Glutamatergic neuron (in vitro differentiated cells): ENCODE measurements at regions not wholly inside any gene's neighbourhood (a gene's known extent, or its start where the extent isn't known, plus 50 kb on each side); places are given as distances from the start of the nearest gene placed in this dataset.

ENCODE experiments used
- DNase-seq: peaks from one replicate; pipeline ENCODE4 v3.0.0; 2022
- H3K27ac Mint-ChIP-seq: one replicate; pipeline ENCODE4 v1.8.0; 2020; ENCODE audit warnings: mild to moderate bottlenecking, mixed read lengths, inconsistent platforms; ENCODE audit not compliant: unreplicated experiment
- H3K27me3 Mint-ChIP-seq: one replicate; pipeline ENCODE4 v1.8.0; 2020; ENCODE audit warnings: mild to moderate bottlenecking, moderate library complexity, mixed read lengths, inconsistent platforms; ENCODE audit not compliant: unreplicated experiment
- H3K36me3 Mint-ChIP-seq: one replicate; pipeline ENCODE4 v1.8.0; 2020; ENCODE audit warnings: mild to moderate bottlenecking, mixed read lengths, inconsistent platforms; ENCODE audit not compliant: unreplicated experiment
- H3K4me1 Mint-ChIP-seq: one replicate; pipeline ENCODE4 v1.8.0; 2020; ENCODE audit warnings: mild to moderate bottlenecking, low read depth, mixed read lengths, inconsistent platforms; ENCODE audit not compliant: unreplicated experiment
- H3K4me3 Mint-ChIP-seq: one replicate; pipeline ENCODE4 v1.8.0; 2020; ENCODE audit warnings: mild to moderate bottlenecking, mixed read lengths, inconsistent platforms; ENCODE audit not compliant: unreplicated experiment
- H3K9me3 Mint-ChIP-seq: one replicate; pipeline ENCODE4 v1.8.0; 2020; ENCODE audit warnings: mild to moderate bottlenecking, moderate library complexity, mixed read lengths, inconsistent platforms; ENCODE audit not compliant: unreplicated experiment
- TF ChIP-seq, protein P1 (sequence below): fragments of 200-600 bp; sonication (generic); IDR thresholded peaks from one replicate; pipeline ENCODE4 v1.5.0; 2021; ENCODE audit not compliant: partially characterized antibody, unreplicated experiment

DNA sequence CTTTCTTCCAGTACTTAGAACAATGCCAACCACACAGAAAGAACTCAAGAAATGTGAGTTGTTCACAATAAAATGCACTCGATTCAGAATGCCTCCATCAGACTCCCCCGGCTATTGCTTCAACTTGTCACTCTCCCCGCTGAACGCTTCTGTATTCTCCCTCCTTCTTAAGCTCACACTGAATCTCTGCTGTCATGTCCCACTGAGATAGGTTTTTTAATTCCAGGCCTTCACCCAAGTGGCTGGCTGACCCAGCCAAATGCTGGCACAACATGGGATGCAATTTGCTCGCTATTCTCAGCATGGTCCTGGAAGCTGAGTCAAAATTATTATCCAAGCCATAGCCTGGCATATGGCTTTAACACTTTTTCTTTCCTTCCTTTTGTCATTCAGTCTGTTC is 76.8 kb upstream of the SERP2 start:
- no peak for DNase-seq
- Mint-ChIP-seq H3K36me3 (no peaks in the 10 kb centered on the region), H3K4me1 (no peaks in the 10 kb centered on the region), H3K27me3 (peaks cover 3% of the 10 kb centered on the region), H3K4me3 (no peak overlapping the region), H3K9me3 (peaks cover 3% of the 10 kb centered on the region), H3K27ac (no peak overlapping the region)
- TF ChIP-seq, protein P1, sequence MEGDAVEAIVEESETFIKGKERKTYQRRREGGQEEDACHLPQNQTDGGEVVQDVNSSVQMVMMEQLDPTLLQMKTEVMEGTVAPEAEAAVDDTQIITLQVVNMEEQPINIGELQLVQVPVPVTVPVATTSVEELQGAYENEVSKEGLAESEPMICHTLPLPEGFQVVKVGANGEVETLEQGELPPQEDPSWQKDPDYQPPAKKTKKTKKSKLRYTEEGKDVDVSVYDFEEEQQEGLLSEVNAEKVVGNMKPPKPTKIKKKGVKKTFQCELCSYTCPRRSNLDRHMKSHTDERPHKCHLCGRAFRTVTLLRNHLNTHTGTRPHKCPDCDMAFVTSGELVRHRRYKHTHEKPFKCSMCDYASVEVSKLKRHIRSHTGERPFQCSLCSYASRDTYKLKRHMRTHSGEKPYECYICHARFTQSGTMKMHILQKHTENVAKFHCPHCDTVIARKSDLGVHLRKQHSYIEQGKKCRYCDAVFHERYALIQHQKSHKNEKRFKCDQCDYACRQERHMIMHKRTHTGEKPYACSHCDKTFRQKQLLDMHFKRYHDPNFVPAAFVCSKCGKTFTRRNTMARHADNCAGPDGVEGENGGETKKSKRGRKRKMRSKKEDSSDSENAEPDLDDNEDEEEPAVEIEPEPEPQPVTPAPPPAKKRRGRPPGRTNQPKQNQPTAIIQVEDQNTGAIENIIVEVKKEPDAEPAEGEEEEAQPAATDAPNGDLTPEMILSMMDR, result no peak

DNA sequence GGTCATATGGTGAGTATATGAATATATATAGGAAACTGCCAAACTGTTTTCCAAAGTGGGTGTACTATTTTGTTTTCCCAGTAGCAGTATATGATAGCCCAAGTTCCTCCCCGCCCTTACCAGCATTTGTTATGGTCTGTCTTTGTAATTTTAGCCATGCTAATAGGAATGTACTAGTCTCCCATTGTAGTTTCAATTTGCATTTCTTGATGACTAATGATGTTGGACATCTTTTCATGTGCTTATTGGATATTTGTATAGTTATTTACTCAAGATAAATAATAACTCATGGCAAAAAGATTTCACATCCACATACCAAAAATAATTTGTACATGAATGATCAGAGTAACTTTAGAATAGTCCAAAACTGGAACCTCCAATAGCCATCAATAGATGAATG is 75.3 kb upstream of the SERP2 start:
- H3K36me3 Mint-ChIP-seq, result no peaks in the 10 kb centered on the region
- TF ChIP-seq, protein P1, result no peak
- no peak for DNase-seq
- H3K4me3 Mint-ChIP-seq, result no peak overlapping the region
- no peaks in the 10 kb centered on the region for H3K4me1 Mint-ChIP-seq
- H3K9me3 Mint-ChIP-seq, result peaks cover 3% of the 10 kb centered on the region
- H3K27ac Mint-ChIP-seq, result no peak overlapping the region
- H3K27me3 Mint-ChIP-seq, result peaks cover 3% of the 10 kb centered on the region

DNA sequence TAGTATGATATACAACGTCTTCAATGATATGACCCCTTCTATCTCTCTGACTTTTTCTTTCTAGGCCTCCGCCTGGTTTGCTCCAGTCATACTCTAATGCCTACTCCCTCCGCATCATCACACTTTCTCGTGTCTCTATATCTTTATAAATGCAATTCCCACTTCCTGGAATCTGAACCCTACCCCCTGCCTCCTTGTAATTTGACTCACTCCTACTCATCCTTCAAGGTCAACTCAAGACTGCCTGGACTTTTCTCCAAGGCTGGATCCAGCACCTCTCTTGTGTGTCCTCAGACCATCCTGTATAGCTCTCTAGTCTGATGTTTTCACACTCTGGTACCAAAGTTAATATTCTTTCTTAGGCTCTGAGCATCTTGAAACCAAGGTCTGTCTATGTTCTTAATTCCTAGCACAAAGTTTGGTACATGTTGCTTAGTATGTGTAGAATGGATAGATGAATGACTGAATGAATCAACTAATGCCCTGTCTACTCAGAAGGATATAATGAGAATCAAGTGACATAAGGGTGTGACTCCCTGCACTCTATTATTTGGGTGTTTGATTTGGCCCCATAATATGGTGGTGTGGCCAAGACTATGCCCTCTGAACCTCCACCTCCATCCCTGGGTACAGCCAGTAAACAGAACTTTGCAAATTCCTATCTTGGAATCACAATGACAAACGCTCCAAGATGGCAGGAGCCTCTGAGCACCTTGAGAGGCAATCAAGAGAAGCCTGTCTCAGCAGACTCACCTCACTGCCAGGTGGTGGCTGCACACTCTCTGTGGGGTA is 74.3 kb upstream of the SERP2 start:
- H3K27me3 Mint-ChIP-seq, result peaks cover 3% of the 10 kb centered on the region
- H3K36me3 Mint-ChIP-seq, result no peaks in the 10 kb centered on the region
- TF ChIP-seq, protein P1, result no peak
- H3K27ac Mint-ChIP-seq, result no peak overlapping the region
- H3K4me3 Mint-ChIP-seq, result no peak overlapping the region
- peaks cover 4% of the 10 kb centered on the region for H3K9me3 Mint-ChIP-seq
- peaks cover 3% of the 10 kb centered on the region for H3K4me1 Mint-ChIP-seq
- DNase-seq, result no peak

DNA sequence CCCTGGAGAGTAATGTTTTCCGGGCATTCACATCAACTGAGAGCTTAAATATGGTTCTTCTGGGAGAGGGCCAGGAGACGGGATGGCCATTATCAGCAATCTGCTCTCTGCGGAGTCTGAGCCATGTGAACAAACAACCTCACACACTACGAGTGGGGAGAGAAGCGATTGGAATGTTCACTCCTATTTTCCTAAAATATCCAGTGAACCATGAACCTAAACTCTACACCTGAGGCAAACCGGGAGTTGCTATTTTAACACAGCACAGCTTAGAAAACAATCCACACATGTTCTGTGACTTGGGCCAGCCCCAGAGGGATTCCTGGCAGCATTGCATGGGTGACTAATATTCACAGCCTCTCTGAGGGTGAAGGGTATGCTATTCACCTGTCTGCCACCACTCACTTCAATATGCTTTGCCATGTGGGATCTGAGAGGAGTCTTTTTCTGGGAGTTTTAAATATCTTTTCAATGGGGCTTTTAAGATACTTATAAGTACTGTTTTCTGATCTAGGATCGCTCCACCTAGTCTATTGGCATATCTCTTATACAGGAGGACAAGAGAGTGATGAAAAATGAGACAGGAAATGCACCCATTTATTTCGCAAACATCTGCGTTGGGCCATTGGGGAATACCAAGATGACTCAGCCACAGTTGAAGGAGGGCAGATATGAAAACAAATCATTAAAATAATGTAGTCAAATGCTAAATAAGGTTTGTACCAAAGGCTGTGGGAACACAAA is 72.6 kb upstream of the SERP2 start:
- Mint-ChIP-seq H3K4me1 (peaks cover 9% of the 10 kb centered on the region), H3K27me3 (peaks cover 6% of the 10 kb centered on the region), H3K4me3 (no peak overlapping the region), H3K36me3 (no peaks in the 10 kb centered on the region), H3K27ac (no peak overlapping the region), H3K9me3 (peaks cover 2% of the 10 kb centered on the region)
- DNase-seq, result no peak
- TF ChIP-seq, protein P1, result no peak

DNA sequence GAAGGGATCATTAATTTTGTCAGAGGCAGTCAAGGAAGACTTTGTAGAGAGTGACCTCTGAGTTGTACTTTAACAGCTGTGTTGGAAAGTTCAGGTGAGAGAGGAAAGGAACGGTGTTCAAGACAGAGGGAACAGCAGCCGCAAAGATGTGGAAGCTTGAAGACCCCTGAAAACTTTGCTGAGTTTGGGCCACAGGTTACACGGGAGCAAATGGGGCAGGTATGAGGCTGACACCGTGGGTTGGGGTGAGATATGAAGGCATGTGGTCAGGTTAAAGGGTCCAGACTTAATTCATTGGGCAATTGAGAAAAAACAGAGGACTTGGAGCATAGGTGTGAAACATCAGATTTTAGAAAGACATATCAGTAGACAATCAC is 72.0 kb upstream of the SERP2 start:
- no peak overlapping the region for H3K4me3 Mint-ChIP-seq
- peaks cover 6% of the 10 kb centered on the region for H3K27me3 Mint-ChIP-seq
- peaks cover 14% of the 10 kb centered on the region for H3K4me1 Mint-ChIP-seq
- H3K9me3 Mint-ChIP-seq, result peaks cover 2% of the 10 kb centered on the region
- no peak overlapping the region for H3K27ac Mint-ChIP-seq
- DNase-seq, result no peak
- H3K36me3 Mint-ChIP-seq, result no peaks in the 10 kb centered on the region
- TF ChIP-seq, protein P1, result no peak
